SU-DHL-6 (cell line): ENCODE measurements at regions not wholly inside any gene's neighbourhood (a gene's known extent, or its start where the extent isn't known, plus 50 kb on each side); places are given as distances from the start of the nearest gene placed in this dataset.

Source experiments
- H2AFZ ChIP-seq: fragments of 200-600 bp; sonication (generic); 2 replicates; pipeline ENCODE4 v1.6.1; 2014; ENCODE audit warnings: low read depth, mild to moderate bottlenecking, moderate library complexity, mixed read lengths, antibody characterized with exemption, low read length; ENCODE audit not compliant: severe bottlenecking
- H3F3A ChIP-seq: fragments of 200-600 bp; shearing (Covaris generic); 2 replicates; pipeline ENCODE4 v1.6.0; 2016; ENCODE audit warnings: antibody characterized with exemption, mild to moderate bottlenecking; ENCODE audit not compliant: insufficient read depth
- H3K27ac ChIP-seq: fragments of 200-600 bp; sonication (generic); 2 replicates; pipeline ENCODE4 v1.5.1; 2016; ENCODE audit warnings: low read depth, mild to moderate bottlenecking, low read length, moderate library complexity, mixed read lengths
- H3K27me3 ChIP-seq: fragments of 200-600 bp; sonication (generic), shearing (Covaris generic); 2 replicates; pipeline ENCODE4 v1.6.0; 2014; ENCODE audit warnings: mild to moderate bottlenecking, low read length
- H3K36me3 ChIP-seq: fragments of 200-600 bp; sonication (generic); 2 replicates; pipeline ENCODE4 v1.6.1; 2014; ENCODE audit warnings: mild to moderate bottlenecking, low read length, mixed read lengths
- H3K4me2 ChIP-seq: fragments of 300-600, 200-600 bp; shearing (Covaris generic), sonication (generic); 2 replicates; pipeline ENCODE4 v1.6.0; 2014; ENCODE audit warnings: low read length, low read depth, mild to moderate bottlenecking; ENCODE audit not compliant: poor library complexity, severe bottlenecking
- H3K4me3 ChIP-seq: fragments of 200-600 bp; sonication (generic); 2 replicates; pipeline ENCODE4 v1.5.1; 2014; ENCODE audit warnings: antibody characterized with exemption, low read length, mild to moderate bottlenecking, mixed read lengths; ENCODE audit not compliant: insufficient read depth, poor library complexity, severe bottlenecking
- H3K79me2 ChIP-seq: fragments of 200-600 bp; sonication (generic); 2 replicates; pipeline ENCODE4 v1.6.1; 2014; ENCODE audit warnings: mild to moderate bottlenecking, low read length, moderate library complexity; ENCODE audit not compliant: insufficient read depth
- H3K9ac ChIP-seq: fragments of 200-600 bp; sonication (generic); 2 replicates; pipeline ENCODE4 v1.7.0; 2014; ENCODE audit warnings: mild to moderate bottlenecking, low read length
- H3K9me2 ChIP-seq: fragments of 200-600 bp; sonication (generic); replicated peaks from 2 replicates; pipeline ENCODE4 v1.6.1; 2014; ENCODE audit warnings: low read length; ENCODE audit not compliant: insufficient read depth
- H3K9me3 ChIP-seq: fragments of 200-600 bp; sonication (generic); 2 replicates; pipeline ENCODE4 v1.6.1; 2014; ENCODE audit warnings: low read length, mixed read lengths; ENCODE audit not compliant: insufficient read depth
- H4K20me1 ChIP-seq: fragments of 200-600 bp; sonication (generic); 2 replicates; pipeline ENCODE4 v1.6.1; 2014; ENCODE audit warnings: low read depth, mild to moderate bottlenecking, antibody characterized with exemption, low read length, moderate library complexity, mixed read lengths
- EZH2phosphoT487 ChIP-seq: fragments of 200-600 bp; sonication (generic), shearing (Covaris generic); conservative IDR thresholded peaks from 2 replicates; pipeline ENCODE4 v1.6.1; 2018; ENCODE audit warnings: mild to moderate bottlenecking, antibody characterized with exemption, low read length, moderate library complexity, mixed read lengths
- TF ChIP-seq, protein P1 (sequence below): fragments of 200-600 bp; sonication (generic); IDR thresholded peaks from one replicate; pipeline ENCODE4 v1.5.1; 2017; ENCODE audit warnings: antibody characterized with exemption, mild to moderate bottlenecking, low read length, moderate library complexity; ENCODE audit not compliant: insufficient read depth, poor library complexity, severe bottlenecking

DNA sequence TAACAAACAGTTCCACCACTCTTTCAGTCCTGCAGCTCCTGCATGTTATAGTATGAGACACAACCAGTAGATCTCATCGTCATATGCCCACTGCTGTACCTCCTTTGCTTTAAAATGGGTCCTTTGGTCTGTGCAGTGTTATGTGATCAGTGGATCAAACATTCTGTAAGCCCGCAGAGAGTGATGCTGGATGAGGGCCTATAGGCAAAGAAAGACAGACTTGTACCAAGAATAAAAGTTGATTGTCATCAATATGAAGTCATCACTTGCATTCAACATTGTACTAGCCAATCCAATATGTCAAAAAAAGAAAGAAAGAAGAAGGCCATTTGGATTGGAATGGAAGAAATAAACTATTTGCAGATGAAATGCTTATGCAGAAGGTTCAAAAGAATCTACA is 79.8 kb upstream of the PHYHIPL start:
- Histone ChIP-seq H3K27me3 (no peaks in the 10 kb centered on the region; the same call in 1 of the 2 replicates), H3K9ac (no peak overlapping the region), H4K20me1 (no peaks in the 10 kb centered on the region), H3K79me2 (no peaks in the 10 kb centered on the region), H3K27ac (no peak overlapping the region), H3K9me3 (no peaks in the 10 kb centered on the region), H3K9me2 (no peaks in the 10 kb centered on the region), H3K36me3 (no peaks in the 10 kb centered on the region), H2AFZ (no peak overlapping the region), H3K4me2 (no peak overlapping the region), H3K4me3 (no peak overlapping the region), H3F3A (no peaks in the 10 kb centered on the region)
- TF ChIP-seq, protein P1, sequence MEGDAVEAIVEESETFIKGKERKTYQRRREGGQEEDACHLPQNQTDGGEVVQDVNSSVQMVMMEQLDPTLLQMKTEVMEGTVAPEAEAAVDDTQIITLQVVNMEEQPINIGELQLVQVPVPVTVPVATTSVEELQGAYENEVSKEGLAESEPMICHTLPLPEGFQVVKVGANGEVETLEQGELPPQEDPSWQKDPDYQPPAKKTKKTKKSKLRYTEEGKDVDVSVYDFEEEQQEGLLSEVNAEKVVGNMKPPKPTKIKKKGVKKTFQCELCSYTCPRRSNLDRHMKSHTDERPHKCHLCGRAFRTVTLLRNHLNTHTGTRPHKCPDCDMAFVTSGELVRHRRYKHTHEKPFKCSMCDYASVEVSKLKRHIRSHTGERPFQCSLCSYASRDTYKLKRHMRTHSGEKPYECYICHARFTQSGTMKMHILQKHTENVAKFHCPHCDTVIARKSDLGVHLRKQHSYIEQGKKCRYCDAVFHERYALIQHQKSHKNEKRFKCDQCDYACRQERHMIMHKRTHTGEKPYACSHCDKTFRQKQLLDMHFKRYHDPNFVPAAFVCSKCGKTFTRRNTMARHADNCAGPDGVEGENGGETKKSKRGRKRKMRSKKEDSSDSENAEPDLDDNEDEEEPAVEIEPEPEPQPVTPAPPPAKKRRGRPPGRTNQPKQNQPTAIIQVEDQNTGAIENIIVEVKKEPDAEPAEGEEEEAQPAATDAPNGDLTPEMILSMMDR = no peak
- no peak for TF ChIP-seq EZH2phosphoT487

DNA sequence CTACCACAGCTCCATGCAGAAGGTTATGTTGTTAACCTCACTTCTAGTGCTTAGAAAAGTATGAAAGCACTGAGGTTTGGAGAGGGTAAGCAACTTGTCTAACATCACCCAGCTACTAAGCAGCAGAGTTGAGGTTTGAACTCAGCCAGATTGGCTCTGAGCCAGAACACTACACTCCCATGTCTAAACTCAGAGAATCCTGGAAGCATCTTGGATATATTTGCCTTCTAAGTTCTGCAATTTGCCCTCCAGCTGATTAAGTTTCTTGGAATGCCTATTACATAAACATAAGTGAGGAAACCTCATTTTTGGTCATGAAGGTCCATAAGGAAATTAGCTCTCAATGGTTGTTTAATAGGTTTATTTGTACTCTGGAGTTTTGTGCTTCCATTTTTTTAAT is 78.1 kb upstream of the PHYHIPL start:
- Histone ChIP-seq H3K36me3 (no peaks in the 10 kb centered on the region), H3K79me2 (no peaks in the 10 kb centered on the region), H3K27ac (no peak overlapping the region), H3K27me3 (no peaks in the 10 kb centered on the region; the same call in 1 of the 2 replicates), H3K4me3 (no peak overlapping the region), H3F3A (no peaks in the 10 kb centered on the region), H3K4me2 (no peak overlapping the region), H3K9me2 (no peaks in the 10 kb centered on the region), H3K9ac (no peak overlapping the region), H4K20me1 (no peaks in the 10 kb centered on the region), H3K9me3 (no peaks in the 10 kb centered on the region), H2AFZ (no peak overlapping the region)
- TF ChIP-seq, protein P1 = no peak
- no peak for TF ChIP-seq EZH2phosphoT487

DNA sequence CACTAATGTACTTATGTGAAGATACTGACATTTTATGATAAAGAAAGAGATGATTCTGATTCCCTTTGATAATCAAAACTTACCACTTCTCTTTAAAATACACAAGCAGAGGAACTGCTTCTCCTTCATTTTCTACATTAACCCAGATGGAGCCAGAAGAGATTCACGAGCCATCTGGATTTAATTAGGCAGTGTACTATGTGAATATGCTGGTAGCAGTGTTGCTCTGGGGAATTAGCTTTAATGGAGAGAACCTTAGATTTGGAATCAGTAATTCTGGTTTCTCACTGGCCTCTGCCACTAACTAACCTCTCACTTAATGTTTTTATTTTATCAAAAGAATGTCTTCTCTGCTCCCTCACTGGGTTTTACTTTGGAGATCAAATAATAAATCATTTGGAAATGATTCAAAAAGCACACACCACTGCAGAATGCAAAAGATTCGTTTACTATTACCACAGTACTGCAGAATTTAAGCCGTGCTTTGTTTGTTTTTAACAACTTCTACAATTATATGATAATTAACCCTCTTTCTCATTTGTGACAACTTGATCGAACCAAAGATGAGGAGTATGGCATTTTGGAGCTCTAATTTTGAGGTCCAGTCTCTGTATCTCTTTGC is 77.5 kb upstream of the PHYHIPL start:
- Histone ChIP-seq H2AFZ (peak overlapping the region; percentile 59), H3K4me3 (no peak overlapping the region), H3K4me2 (no peak overlapping the region), H3K79me2 (no peaks in the 10 kb centered on the region), H3K9me3 (no peaks in the 10 kb centered on the region), H3K27me3 (no peaks in the 10 kb centered on the region; the same call in 1 of the 2 replicates), H3K36me3 (no peaks in the 10 kb centered on the region), H4K20me1 (no peaks in the 10 kb centered on the region), H3K9me2 (no peaks in the 10 kb centered on the region), H3K9ac (no peak overlapping the region), H3F3A (no peaks in the 10 kb centered on the region), H3K27ac (no peak overlapping the region)
- TF ChIP-seq EZH2phosphoT487 = no peak
- TF ChIP-seq, protein P1 = no peak
